ENCODE measurements at regions not wholly inside any gene's neighbourhood (a gene's known extent, or its start where the extent isn't known, plus 50 kb on each side); places are given as distances from the start of the nearest gene placed in this dataset.

DNA sequence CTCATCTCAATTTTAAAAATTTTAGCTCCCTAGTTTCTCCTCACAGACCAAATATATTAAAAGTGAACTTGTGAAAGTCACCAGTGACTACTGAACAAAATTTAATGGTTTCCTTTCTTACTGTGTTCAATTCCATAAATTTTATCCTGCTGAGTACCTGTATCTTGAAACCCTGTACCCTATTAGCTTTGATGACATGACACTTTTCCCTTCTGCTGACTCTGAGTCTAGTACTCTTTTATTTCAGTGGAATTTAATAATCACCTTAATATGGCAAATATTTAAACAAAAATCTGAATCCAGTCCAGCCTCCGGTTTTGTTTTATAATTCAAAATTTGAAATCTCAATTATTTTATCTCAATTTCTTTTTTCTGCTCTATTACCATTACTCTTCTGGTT, 203.1 kb upstream of the NUDT6 start:
- TF ChIP-seq, protein P1, sequence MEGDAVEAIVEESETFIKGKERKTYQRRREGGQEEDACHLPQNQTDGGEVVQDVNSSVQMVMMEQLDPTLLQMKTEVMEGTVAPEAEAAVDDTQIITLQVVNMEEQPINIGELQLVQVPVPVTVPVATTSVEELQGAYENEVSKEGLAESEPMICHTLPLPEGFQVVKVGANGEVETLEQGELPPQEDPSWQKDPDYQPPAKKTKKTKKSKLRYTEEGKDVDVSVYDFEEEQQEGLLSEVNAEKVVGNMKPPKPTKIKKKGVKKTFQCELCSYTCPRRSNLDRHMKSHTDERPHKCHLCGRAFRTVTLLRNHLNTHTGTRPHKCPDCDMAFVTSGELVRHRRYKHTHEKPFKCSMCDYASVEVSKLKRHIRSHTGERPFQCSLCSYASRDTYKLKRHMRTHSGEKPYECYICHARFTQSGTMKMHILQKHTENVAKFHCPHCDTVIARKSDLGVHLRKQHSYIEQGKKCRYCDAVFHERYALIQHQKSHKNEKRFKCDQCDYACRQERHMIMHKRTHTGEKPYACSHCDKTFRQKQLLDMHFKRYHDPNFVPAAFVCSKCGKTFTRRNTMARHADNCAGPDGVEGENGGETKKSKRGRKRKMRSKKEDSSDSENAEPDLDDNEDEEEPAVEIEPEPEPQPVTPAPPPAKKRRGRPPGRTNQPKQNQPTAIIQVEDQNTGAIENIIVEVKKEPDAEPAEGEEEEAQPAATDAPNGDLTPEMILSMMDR (IDR thresholded peaks at IDR 0.05) = no peak
- H3K4me2 ChIP-seq (replicated peaks; ENCODE audit: extremely low read depth, low read length, poor library complexity, severe bottlenecking) = no peak overlapping the region
- H3K36me3 ChIP-seq (replicated peaks in 1 of 2; ENCODE audit: control insufficient read depth in 1 of 2, insufficient read depth in 2 of 2, low read length in 2 of 2) = no peaks in the 10 kb centered on the region
- no peak overlapping the region for H2AFZ ChIP-seq (ENCODE audit: insufficient read depth, low read depth, low read length, poor library complexity, severe bottlenecking)
- H3K4me1 ChIP-seq (ENCODE audit: control insufficient read depth in 1 of 2, insufficient read depth in 2 of 2, low read length in 2 of 2) = no peaks in the 10 kb centered on the region
- H3K27ac ChIP-seq (ENCODE audit: low read depth in 1 of 2, low read length in 2 of 2) = no peak overlapping the region
- intact Hi-C loops (cut with micrococcal nuclease) = no loop called here
- H3K4me3 ChIP-seq (replicated peaks in 1 of 3; ENCODE audit: low read depth in 2 of 3, low read length in 3 of 3) = no peak overlapping the region
- H3K9me3 ChIP-seq (replicated peaks in 1 of 2; ENCODE audit: control insufficient read depth in 1 of 2, insufficient read depth in 1 of 2, low read length in 2 of 2) = no peaks in the 10 kb centered on the region
- WGBS (ENCODE audit: insufficient coverage) = 80% methylated on average over 1 of the region's 1 CpG
- H3K4me1 Mint-ChIP-seq = no peaks in the 10 kb centered on the region
- H3K27me3 Mint-ChIP-seq (ENCODE audit: low read depth in 3 of 3) = no peaks in the 10 kb centered on the region
- no peaks in the 10 kb centered on the region for H3K9me3 Mint-ChIP-seq
- no peak overlapping the region for H3K4me3 Mint-ChIP-seq
- H3K79me2 ChIP-seq (ENCODE audit: insufficient read depth, low read length) = no peaks in the 10 kb centered on the region
- no peak overlapping the region for H3K27ac Mint-ChIP-seq
- H4K20me1 ChIP-seq (ENCODE audit: insufficient read depth, low read length) = no peaks in the 10 kb centered on the region
- H3K9ac ChIP-seq (ENCODE audit: insufficient read depth, low read length, poor library complexity, severe bottlenecking) = no peak overlapping the region
- peaks cover 0 to 3% of the 10 kb centered on the region in 2 donors for H3K36me3 Mint-ChIP-seq
- no peaks in the 10 kb centered on the region for H3K27me3 ChIP-seq (ENCODE audit: control insufficient read depth in 2 of 2, insufficient read depth in 2 of 2, low read length in 2 of 2)
- DNase-seq = no peak

DNA sequence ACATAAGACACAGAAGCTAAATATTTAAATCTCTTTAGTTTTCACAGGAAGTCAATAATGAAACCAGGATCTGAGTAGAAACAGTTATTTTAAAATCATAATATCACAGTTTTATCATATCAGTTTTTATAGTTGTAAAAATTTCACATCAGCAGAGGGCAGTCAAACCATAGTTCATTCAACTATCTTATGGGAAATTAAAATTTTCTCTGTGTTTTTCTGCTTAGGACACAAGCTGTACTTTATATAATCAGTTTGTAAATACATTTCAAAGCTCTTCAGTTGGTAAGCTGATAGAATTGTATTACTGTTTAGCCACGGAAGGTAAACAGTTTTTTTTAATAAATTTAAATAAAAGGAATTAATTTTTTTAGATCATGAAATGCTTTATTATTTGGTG, 204.8 kb upstream of the NUDT6 start:
- Mint-ChIP-seq H3K4me3 (no peak overlapping the region), H3K27me3 (ENCODE audit: low read depth in 3 of 3) (no peaks in the 10 kb centered on the region), H3K36me3 (peaks cover 0 to 3% of the 10 kb centered on the region in 2 donors), H3K9me3 (no peaks in the 10 kb centered on the region), H3K27ac (no peak overlapping the region), H3K4me1 (no peaks in the 10 kb centered on the region)
- Histone ChIP-seq H3K27ac (ENCODE audit: low read depth in 1 of 2, low read length in 2 of 2) (no peak overlapping the region), H3K4me1 (ENCODE audit: control insufficient read depth in 1 of 2, insufficient read depth in 2 of 2, low read length in 2 of 2) (no peaks in the 10 kb centered on the region), H3K27me3 (ENCODE audit: control insufficient read depth in 2 of 2, insufficient read depth in 2 of 2, low read length in 2 of 2) (no peaks in the 10 kb centered on the region), H4K20me1 (ENCODE audit: insufficient read depth, low read length) (no peaks in the 10 kb centered on the region), H3K4me2 (replicated peaks; ENCODE audit: extremely low read depth, low read length, poor library complexity, severe bottlenecking) (no peak overlapping the region), H3K9me3 (replicated peaks in 1 of 2; ENCODE audit: control insufficient read depth in 1 of 2, insufficient read depth in 1 of 2, low read length in 2 of 2) (no peaks in the 10 kb centered on the region), H3K36me3 (replicated peaks in 1 of 2; ENCODE audit: control insufficient read depth in 1 of 2, insufficient read depth in 2 of 2, low read length in 2 of 2) (no peaks in the 10 kb centered on the region), H3K9ac (ENCODE audit: insufficient read depth, low read length, poor library complexity, severe bottlenecking) (no peak overlapping the region), H3K79me2 (ENCODE audit: insufficient read depth, low read length) (no peaks in the 10 kb centered on the region), H3K4me3 (replicated peaks in 1 of 3; ENCODE audit: low read depth in 2 of 3, low read length in 3 of 3) (no peak overlapping the region), H2AFZ (ENCODE audit: insufficient read depth, low read depth, low read length, poor library complexity, severe bottlenecking) (no peak overlapping the region)
- no peak for DNase-seq
- TF ChIP-seq, protein P1 (IDR thresholded peaks at IDR 0.05) = peak; percentile 25
- intact Hi-C loops (cut with micrococcal nuclease) = no loop called here
- no CpG with 5 or more reads among the region's 1 CpG for WGBS (ENCODE audit: insufficient coverage)
